GM12873 (cell line): ENCODE measurements at regions not wholly inside any gene's neighbourhood (a gene's known extent, or its start where the extent isn't known, plus 50 kb on each side); places are given as distances from the start of the nearest gene placed in this dataset.

ENCODE experiments used
- TF ChIP-seq, protein P1 (sequence below): IDR thresholded peaks from 2 replicates; pipeline ENCODE4 v1.5.1; 2012; ENCODE audit warnings: low read depth, mild to moderate bottlenecking, moderate library complexity, low read length, control low read depth; ENCODE audit not compliant: insufficient read depth; ENCODE audit errors: missing control alignments

DNA sequence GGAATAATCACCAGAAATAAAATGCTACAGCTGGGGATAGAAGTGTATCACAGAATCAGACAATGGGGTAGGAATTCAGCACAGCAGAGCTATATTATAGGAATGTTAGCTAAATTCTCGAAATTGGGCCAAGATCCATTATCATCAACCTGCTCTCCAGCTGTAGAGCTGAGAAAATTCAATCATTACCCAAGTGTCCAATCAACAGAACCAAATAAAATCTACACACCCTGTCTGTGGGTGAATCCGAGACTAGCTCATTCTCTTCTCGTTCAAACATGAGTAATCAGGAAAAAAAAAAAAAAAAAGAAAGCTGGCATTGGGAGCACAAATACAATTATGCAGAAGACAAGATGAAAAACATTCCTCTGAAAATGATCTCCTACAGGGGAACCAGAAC lies 119.2 kb downstream of the CDC7 start:
- TF ChIP-seq, protein P1, sequence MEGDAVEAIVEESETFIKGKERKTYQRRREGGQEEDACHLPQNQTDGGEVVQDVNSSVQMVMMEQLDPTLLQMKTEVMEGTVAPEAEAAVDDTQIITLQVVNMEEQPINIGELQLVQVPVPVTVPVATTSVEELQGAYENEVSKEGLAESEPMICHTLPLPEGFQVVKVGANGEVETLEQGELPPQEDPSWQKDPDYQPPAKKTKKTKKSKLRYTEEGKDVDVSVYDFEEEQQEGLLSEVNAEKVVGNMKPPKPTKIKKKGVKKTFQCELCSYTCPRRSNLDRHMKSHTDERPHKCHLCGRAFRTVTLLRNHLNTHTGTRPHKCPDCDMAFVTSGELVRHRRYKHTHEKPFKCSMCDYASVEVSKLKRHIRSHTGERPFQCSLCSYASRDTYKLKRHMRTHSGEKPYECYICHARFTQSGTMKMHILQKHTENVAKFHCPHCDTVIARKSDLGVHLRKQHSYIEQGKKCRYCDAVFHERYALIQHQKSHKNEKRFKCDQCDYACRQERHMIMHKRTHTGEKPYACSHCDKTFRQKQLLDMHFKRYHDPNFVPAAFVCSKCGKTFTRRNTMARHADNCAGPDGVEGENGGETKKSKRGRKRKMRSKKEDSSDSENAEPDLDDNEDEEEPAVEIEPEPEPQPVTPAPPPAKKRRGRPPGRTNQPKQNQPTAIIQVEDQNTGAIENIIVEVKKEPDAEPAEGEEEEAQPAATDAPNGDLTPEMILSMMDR, result no peak

GRCh38 chr1:91621360-91621759 lies 120.7 kb downstream of the CDC7 start:
- TF ChIP-seq, protein P1, result no peak

DNA sequence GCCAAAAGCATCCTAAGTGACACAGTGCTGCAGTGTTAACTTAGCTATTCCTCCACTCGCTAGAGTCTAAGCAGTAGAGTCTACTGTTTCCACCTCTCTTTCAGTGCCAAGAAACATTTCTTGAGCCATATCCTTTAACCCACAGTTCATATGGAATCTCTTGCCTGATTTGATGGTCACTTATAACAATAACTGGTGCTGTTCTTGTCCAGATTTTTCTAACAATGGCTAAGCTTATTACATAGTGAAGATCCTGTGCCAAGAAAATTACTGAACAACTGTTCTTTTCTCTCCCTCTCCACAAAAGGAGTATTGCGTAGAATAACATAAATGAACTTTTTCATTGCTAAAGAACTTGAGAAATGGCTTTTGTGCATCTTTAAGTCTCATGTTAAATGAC lies 121.3 kb downstream of the CDC7 start:
- TF ChIP-seq, protein P1, result no peak

DNA sequence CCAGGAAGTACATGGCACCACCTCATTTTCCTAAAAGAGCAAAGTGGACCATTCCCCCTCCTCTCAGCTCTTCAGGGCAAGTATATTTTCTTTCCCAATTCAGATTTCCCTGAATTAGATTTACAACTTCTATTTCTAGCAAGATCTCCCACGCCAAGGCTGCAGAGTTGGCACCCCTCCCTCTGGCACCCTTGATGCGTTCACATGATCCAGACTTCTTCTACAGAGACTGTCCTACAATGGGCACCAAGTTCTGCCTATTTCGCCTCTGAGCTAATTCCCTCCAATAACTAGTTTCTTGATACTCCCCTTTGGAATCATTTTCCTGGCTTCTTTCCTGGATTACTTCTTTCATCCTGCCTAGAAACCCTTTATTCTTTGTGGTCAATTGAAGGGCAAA lies 122.0 kb downstream of the CDC7 start:
- TF ChIP-seq, protein P1, result no peak

- TF ChIP-seq, protein P1, result no peak
Observed at GRCh38 chr1:91623020-91623419, 122.4 kb downstream of the CDC7 start.

DNA sequence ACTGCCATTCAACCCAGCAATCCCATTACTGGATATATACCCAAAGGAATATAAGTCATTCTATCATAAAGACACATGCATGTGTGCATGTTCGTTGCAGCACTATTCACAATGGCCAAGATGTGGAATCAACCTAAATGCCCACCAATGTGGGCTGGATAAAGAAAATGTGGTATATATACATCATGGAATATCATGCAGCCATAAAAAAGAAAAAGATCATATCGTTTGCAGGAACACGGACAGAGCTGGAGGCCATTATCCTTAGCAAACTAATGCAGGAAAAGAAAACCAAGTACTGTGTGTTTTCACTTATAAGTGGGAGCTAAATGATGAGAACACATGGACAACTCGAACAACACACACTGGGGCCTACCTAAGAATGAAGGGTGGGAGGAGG lies 123.7 kb downstream of the CDC7 start:
- TF ChIP-seq, protein P1, result no peak
